ENCODE measurements at regions not wholly inside any gene's neighbourhood (a gene's known extent, or its start where the extent isn't known, plus 50 kb on each side); places are given as distances from the start of the nearest gene placed in this dataset.

- no peak overlapping the region for H3K27ac Mint-ChIP-seq (ENCODE audit: unreplicated experiment)
- Histone ChIP-seq H3K36me3 (ENCODE audit: insufficient read depth, low read length) (no peaks in the 10 kb centered on the region), H3K9ac (ENCODE audit: low read length) (no peak overlapping the region), H2AFZ (ENCODE audit: low read depth, low read length) (no peak overlapping the region), H4K20me1 (ENCODE audit: insufficient read depth, low read length) (no peaks in the 10 kb centered on the region), H3K9me3 (ENCODE audit: insufficient read depth, low read depth, low read length) (no peaks in the 10 kb centered on the region), H3K27me3 (ENCODE audit: insufficient read depth, low read length) (no peaks in the 10 kb centered on the region), H3K4me1 (ENCODE audit: insufficient read depth, low read length) (no peaks in the 10 kb centered on the region), H3K27ac (ENCODE audit: low read depth, low read length) (no peak overlapping the region), H3K79me2 (ENCODE audit: insufficient read depth, low read length) (no peaks in the 10 kb centered on the region), H3K4me2 (ENCODE audit: low read length) (no peak overlapping the region), H3K4me3 (ENCODE audit: insufficient read depth, low read depth, low read length) (no peak overlapping the region)
- H3K27me3 Mint-ChIP-seq (ENCODE audit: low read depth, unreplicated experiment) = peaks cover 24% of the 10 kb centered on the region
- no peaks in the 10 kb centered on the region for H3K9me3 Mint-ChIP-seq (ENCODE audit: unreplicated experiment)
- no peaks in the 10 kb centered on the region for H3K36me3 Mint-ChIP-seq (ENCODE audit: low read depth, unreplicated experiment)
- TF ChIP-seq EZH2 (IDR thresholded peaks at IDR 0.05; ENCODE audit: insufficient read depth, low read length) (no peak), CTCF (IDR thresholded peaks at IDR 0.05; ENCODE audit: insufficient read depth, low read depth, low read length) (no peak)
- no peak for DNase-seq (ENCODE audit: low read depth)
- FAIRE-seq = no peak
- no peaks in the 10 kb centered on the region for H3K4me1 Mint-ChIP-seq (ENCODE audit: low read depth, unreplicated experiment)
- H3K4me3 Mint-ChIP-seq (ENCODE audit: unreplicated experiment) = no peak overlapping the region
Observed at GRCh38 chr5:42230839-42231238, 192.4 kb upstream of the GHR start.

GRCh38 chr5:42235241-42235640, 188.0 kb upstream of the GHR start:
- H3K4me1 ChIP-seq (ENCODE audit: insufficient read depth, low read length) = no peaks in the 10 kb centered on the region
- no peaks in the 10 kb centered on the region for H3K36me3 Mint-ChIP-seq (ENCODE audit: low read depth, unreplicated experiment)
- no peak overlapping the region for H3K27ac ChIP-seq (ENCODE audit: low read depth, low read length)
- no peak overlapping the region for H3K27ac Mint-ChIP-seq (ENCODE audit: unreplicated experiment)
- no peaks in the 10 kb centered on the region for H3K36me3 ChIP-seq (ENCODE audit: insufficient read depth, low read length)
- H3K9ac ChIP-seq (ENCODE audit: low read length) = no peak overlapping the region
- no peak overlapping the region for H2AFZ ChIP-seq (ENCODE audit: low read depth, low read length)
- H3K4me2 ChIP-seq (ENCODE audit: low read length) = no peak overlapping the region
- no peak overlapping the region for H3K4me3 ChIP-seq (ENCODE audit: insufficient read depth, low read depth, low read length)
- no peaks in the 10 kb centered on the region for H3K79me2 ChIP-seq (ENCODE audit: insufficient read depth, low read length)
- no peak for DNase-seq (ENCODE audit: low read depth)
- no peaks in the 10 kb centered on the region for H3K27me3 ChIP-seq (ENCODE audit: insufficient read depth, low read length)
- H3K9me3 ChIP-seq (ENCODE audit: insufficient read depth, low read depth, low read length) = no peaks in the 10 kb centered on the region
- no peaks in the 10 kb centered on the region for H3K4me1 Mint-ChIP-seq (ENCODE audit: low read depth, unreplicated experiment)
- peaks cover 4% of the 10 kb centered on the region for H3K27me3 Mint-ChIP-seq (ENCODE audit: low read depth, unreplicated experiment)
- no peak for FAIRE-seq
- no peaks in the 10 kb centered on the region for H3K9me3 Mint-ChIP-seq (ENCODE audit: unreplicated experiment)
- H4K20me1 ChIP-seq (ENCODE audit: insufficient read depth, low read length) = no peaks in the 10 kb centered on the region
- TF ChIP-seq CTCF (IDR thresholded peaks at IDR 0.05; ENCODE audit: insufficient read depth, low read depth, low read length) (no peak), EZH2 (IDR thresholded peaks at IDR 0.05; ENCODE audit: insufficient read depth, low read length) (no peak)
- no peak overlapping the region for H3K4me3 Mint-ChIP-seq (ENCODE audit: unreplicated experiment)

GRCh38 chr5:42235837-42236236, 187.4 kb upstream of the GHR start:
- Histone ChIP-seq H4K20me1 (ENCODE audit: insufficient read depth, low read length) (no peaks in the 10 kb centered on the region), H3K79me2 (ENCODE audit: insufficient read depth, low read length) (no peaks in the 10 kb centered on the region), H3K36me3 (ENCODE audit: insufficient read depth, low read length) (no peaks in the 10 kb centered on the region), H3K4me2 (ENCODE audit: low read length) (no peak overlapping the region), H3K9ac (ENCODE audit: low read length) (no peak overlapping the region), H3K4me3 (ENCODE audit: insufficient read depth, low read depth, low read length) (no peak overlapping the region), H3K9me3 (ENCODE audit: insufficient read depth, low read depth, low read length) (no peaks in the 10 kb centered on the region), H3K27me3 (ENCODE audit: insufficient read depth, low read length) (no peaks in the 10 kb centered on the region), H3K27ac (ENCODE audit: low read depth, low read length) (no peak overlapping the region), H2AFZ (ENCODE audit: low read depth, low read length) (no peak overlapping the region), H3K4me1 (ENCODE audit: insufficient read depth, low read length) (no peaks in the 10 kb centered on the region)
- Mint-ChIP-seq H3K36me3 (ENCODE audit: low read depth, unreplicated experiment) (no peaks in the 10 kb centered on the region), H3K27me3 (ENCODE audit: low read depth, unreplicated experiment) (peaks cover 4% of the 10 kb centered on the region), H3K9me3 (ENCODE audit: unreplicated experiment) (no peaks in the 10 kb centered on the region), H3K27ac (ENCODE audit: unreplicated experiment) (no peak overlapping the region), H3K4me3 (ENCODE audit: unreplicated experiment) (no peak overlapping the region), H3K4me1 (ENCODE audit: low read depth, unreplicated experiment) (no peaks in the 10 kb centered on the region)
- DNase-seq (ENCODE audit: low read depth) = no peak
- FAIRE-seq = no peak
- no peak for TF ChIP-seq CTCF (IDR thresholded peaks at IDR 0.05; ENCODE audit: insufficient read depth, low read depth, low read length)
- no peak for TF ChIP-seq EZH2 (IDR thresholded peaks at IDR 0.05; ENCODE audit: insufficient read depth, low read length)

Data from astrocyte (in vitro differentiated cells and primary cell).